ENCODE measurements at regions not wholly inside any gene's neighbourhood (a gene's known extent, or its start where the extent isn't known, plus 50 kb on each side); places are given as distances from the start of the nearest gene placed in this dataset.

DNA sequence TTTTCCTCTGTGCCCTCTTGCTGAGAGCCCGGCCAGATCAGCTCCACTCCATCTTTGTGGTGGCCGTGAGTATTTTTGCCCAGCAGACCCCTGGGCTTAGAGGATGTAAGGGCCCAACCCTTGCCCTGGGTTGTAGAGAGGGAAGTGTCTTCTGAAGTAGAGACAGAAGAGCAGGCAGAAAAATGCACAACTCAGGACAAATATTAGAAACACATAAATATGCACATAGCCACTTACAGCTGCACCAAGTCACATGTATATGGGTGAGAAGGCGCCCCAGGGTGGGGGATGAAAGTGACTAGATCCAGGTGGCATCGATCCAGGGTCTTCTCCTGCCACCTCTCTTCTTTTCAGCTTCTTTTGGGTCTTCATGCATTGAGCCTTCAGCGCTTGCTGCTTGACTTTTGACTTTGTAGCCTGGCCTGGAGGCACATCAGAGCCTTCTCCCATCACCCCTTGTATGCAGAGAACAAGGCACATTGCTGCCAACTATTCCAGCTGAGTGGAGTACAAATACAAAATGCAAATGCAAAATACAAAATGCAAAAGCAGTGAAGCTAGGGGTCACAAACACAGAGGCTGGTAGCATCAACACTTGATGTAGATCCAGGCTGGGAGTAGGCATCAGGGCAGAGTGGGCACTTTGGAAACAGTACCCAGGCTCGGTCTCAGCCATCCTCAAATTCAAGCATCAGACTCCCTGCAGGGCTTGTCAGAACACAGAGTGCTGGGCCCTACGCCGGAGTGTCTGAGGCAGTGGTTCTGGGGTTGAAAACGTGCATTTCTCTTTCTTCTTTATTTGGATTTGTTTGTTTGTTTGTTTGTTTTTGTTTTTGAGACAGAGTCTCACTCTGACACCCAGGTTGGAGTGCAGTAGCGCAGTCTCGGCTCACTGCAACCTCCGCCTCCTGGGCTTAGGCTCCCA, 133.0 kb downstream of the ASB7 start:
- no peak for DNase-seq

DNA sequence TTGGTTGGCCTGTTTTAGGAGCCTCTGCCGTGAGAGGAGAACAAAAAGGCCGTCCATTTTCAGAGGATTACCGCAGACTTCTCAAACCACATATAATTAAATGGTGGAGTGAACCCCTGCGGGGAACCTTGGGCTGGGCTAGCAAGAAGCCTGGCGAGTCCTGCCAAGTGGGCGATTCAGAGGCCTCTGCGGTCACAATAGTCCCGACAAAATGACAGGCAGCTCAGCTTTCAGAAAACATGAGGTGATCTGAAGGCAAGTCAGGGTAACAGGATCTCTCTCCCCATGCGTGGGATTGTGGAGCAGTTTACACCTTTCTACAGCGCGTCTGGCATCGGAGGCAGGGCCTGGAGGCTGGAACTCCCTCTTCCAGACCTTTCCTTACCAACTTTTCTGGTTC, 134.8 kb downstream of the ASB7 start:
- DNase-seq, result no peak

DNA sequence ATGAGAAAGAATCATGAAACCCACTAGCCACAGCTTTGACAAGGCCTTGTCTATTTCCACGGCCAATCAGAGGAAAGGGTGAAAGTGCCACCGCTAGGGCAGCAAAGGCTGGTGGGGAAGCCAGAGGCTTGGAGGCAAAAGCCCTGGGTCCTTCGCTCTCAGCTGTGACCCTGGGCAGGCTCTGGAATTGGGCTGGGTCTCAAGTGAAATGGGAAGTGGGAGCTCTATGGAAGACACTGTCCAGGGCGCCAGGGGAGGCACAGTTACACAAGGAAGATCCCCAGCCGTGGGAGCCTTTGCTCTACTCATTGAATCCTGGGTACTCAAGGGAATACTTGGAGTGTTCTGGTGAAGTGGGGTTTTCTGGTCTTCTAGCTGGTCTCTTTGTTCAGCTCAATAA, 136.2 kb downstream of the ASB7 start:
- DNase-seq, result no peak

DNA sequence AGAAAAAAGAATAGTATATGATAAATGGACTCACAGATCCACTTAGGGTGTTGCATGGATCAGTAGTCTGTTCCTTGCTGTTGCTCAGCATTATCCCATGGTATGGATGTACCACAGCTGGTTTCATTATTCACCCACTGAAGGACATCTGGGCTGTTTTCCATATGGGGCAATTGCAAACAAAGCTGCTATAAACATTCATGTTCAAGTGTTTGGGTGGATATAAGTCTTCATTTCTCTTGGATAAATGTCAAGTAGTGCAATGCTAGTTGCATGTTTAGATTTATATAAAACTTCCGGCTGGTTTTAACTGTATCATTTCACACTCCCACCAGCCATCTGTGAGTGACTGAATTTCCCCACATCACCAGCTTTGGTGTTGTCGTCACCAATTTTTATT, 137.7 kb downstream of the ASB7 start:
- DNase-seq, result no peak

DNA sequence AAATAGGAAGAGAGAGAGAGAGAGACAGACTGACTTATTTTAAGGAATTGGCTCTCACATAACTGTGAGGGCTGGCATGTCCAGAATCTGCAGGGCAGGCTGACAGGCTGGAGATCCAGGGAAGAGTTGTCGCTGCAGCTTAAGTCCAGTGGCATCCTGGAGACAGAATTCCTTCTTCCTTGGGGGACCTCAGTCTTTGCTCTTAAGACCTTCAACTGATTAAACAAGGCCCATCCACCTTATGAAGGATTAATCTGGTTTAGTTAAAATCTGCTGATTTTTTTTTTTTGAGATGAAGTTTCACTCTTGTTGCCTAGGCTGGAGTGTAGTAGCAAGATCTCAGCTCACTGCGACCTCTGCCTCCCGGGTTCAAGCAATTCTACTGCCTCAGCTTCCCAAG, 128.0 kb upstream of the ALDH1A3 start:
- no peak for DNase-seq

DNA sequence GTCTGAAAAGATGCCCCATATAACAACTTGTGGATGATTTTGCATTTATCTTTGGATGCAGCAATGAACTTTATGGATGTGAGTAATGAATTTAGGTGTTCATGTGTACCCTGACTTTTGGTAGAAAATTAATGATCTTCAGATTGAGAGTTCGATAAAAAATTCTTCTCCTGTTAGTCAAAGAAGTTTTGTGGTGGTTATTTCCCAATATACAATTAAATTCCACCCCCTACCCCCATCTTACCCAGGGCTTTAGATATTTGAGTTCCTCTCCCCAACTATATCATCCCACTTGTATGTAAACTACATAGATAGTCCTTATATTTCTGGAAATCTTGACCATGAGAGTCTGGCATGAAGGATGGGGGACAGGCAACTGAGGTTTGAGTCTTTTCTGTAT, 126.1 kb upstream of the ALDH1A3 start:
- DNase-seq, result no peak

DNA sequence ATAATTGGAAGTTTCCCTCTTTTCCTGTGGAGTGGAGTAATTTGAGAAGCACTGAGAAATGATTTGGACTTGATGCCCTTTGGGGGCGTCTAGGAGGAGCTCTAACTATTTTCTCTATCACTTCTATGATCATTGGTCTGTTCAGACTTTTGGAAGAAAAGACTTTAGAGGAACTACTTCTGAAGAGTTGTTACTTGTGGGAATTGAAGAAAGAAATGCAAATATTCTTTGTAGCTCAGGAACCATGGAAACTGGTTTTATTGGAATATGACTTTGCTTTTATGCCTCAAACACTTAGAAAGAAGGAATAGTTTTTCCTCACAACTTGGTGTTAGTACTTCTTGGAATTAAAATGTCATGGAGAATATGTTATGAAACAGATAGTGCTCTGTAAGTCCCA, 122.0 kb upstream of the ALDH1A3 start:
- no peak for DNase-seq

DNA sequence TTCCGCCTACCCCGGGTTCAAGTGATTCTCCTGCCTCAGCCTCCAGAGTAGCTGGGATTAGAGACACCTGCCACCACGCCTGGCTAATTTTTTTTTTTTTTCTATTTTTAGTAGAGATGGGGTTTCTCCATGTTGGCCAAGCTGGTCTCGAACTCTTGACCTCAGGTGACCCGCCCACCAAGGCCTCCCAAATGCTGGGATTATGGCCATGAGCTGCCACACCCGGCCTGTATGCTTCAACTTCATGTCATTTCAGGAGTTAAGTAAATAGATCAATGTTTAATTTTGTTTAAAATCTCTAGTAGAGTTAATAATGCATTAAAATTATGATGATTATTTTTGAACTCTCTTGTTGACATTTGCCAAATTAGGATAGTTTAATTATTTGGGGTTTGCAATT, 121.1 kb upstream of the ALDH1A3 start:
- DNase-seq, result no peak

DNA sequence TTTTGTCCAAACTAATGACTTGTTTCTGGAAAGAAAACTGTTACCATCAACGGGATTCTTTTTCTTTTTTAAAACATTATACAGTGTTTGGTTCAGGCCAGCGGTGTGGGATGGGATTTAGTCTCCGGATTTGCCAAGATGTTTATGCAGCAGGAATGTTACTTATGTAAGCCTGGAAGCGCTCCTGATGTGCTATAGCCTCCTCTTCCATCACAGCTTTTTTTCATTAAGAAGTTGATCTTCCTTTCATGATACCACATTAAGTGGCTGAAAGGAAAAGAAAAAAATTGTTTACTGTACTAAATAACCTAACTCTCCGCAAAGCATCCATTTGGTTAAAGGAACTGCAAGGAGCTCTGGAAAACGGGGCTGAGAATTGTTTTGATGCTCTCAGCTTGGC, 120.5 kb upstream of the ALDH1A3 start:
- no peak for DNase-seq

DNA sequence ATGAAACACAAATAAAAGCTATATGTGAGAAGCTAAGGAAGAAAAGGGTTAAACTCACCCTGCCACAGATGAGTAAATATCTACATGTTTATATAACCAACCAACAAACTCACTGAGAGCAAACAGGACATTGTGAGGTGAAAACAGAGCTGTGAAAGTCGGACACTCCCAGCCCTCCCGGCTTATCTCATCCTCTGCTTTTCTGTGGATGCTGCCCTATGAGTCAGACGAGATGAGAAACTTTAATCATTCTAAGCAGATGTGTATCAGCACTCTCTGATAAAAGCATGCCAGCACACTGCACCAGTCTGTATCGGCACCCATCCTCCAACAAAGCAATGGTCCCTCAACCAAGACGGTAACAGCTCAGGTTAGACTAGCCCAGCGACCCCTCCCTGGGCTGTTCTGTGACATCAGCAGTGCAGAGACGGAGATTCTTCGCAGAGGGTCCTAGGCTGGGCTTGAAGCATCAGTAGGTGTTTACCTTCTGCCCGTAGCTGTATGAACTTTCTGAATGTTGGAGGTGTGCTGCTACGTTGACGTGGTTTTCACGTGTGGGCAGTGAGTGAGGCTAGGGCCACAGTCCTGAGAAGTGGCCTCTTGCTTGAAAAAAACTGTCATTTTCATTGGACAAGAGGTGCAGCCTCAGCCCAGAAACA, 119.8 kb upstream of the ALDH1A3 start:
- DNase-seq, result no peak

DNA sequence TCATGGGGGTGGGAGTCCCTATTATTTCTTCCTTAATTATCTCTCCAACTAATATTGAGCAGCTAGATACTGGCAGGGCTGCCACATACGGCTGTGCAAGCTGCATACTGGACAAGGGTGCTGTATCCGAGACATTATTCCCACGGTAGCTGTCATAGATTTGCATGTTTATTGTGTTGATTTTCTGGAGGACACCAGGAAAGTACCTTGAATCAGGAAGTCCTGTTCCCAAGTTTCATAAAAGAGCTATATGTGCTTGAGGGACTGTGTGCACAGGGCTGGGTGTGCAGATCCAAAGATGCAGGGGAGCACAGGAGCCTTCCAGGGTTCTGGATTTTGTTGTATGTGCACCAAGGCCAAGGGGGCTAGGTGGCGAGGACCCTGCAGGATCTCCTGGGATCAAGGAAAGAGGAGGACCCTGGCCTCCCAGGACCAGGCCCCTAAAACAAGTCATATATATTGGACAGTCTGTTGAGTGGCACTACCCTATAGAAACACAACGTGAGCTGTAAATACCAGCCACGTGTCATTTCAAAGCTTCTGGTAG, 119.2 kb upstream of the ALDH1A3 start:
- DNase-seq, result no peak

DNA sequence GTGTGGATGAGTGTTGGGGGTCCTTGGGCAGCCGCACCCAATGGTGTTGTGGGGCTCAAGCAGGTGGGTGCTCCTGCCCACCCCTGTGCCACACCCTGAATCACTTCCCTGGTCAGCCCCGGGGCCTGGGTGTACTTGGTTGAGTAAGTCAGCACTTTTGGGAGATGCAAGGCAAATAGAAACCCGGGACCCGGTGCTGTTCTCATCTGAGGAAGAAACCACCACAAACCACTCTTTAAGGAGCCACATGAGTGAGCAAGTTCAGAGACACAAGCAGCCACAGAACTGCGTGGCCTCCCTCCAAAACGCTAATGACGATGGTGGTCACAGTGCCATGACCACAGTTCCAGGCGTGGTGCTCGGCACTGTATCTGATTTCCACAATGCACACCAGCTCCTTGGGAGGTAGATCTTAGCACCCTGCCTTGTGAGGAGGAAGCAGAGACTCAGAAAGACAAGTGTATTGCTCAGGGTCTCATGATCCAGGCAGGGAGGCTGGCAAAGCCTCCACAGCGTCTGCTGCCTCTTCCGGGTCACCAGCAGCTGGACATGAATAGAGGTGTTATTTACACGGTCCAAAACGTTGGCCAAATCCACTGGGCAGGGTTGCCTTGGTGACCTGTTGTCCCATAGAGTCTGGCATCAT, 118.2 kb upstream of the ALDH1A3 start:
- no peak for DNase-seq

DNA sequence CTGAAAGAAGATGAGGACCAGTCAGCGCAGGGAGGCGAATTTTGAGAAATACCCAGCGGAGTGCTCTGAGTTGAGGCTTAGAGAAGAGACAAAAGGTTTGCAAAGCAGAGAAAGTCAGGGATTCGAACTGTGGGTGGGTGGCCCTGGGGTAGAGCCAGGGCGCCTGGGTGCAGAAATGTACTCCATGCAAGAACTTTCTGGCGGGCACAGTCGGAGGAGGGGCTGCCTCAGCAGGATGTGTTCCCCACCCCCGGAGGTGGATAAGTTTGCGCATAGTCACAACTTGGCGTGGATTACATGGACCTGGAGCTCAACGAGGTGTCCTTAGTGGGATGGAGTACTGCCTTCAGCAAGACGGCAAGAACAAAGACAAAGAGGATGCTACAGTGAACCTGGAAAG, 117.3 kb upstream of the ALDH1A3 start:
- DNase-seq, result no peak

DNA sequence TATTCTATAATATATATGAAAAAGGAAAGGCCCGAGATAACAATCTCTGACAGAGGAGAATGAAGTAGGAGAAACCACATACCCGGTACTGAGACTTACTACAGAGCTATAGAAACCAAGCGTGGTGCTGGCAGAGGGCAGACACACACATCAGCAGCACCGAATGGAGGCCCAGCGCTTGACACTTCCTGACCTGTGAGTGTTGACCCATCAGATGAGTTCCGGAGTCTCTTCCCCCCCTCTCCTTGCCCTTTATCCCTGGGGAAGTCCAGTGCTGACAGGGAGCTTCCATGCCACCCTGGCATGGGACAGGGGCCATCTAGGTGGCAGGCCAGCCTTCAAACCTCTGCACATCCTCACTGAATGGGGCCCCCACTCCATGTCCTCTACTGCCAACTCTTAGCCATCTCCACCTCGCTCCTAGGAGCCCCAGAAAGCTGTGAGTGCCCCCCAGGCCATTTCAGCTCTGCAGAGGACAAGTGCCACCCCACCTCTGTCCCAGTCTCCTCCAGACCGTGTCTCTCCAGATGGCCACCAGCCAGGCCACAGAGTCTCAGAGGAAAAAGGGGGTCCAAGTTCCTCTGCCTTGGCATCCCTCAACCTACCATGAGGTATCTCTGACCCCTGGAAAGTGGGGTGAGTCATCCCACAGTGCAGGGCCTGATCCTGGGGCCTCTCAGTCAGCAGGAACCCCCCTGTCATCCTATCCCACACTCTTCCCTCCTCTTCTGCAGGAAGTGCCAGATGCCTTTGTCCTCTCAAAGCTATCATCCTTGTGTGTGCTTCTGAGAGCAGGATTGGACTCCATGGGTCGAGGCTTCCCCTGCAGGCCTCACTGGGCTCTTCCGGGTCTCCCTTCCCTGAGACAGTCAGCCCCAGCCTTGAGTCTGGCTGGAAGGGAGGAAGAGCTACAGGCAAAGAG, 116.5 kb upstream of the ALDH1A3 start:
- no peak for DNase-seq

DNA sequence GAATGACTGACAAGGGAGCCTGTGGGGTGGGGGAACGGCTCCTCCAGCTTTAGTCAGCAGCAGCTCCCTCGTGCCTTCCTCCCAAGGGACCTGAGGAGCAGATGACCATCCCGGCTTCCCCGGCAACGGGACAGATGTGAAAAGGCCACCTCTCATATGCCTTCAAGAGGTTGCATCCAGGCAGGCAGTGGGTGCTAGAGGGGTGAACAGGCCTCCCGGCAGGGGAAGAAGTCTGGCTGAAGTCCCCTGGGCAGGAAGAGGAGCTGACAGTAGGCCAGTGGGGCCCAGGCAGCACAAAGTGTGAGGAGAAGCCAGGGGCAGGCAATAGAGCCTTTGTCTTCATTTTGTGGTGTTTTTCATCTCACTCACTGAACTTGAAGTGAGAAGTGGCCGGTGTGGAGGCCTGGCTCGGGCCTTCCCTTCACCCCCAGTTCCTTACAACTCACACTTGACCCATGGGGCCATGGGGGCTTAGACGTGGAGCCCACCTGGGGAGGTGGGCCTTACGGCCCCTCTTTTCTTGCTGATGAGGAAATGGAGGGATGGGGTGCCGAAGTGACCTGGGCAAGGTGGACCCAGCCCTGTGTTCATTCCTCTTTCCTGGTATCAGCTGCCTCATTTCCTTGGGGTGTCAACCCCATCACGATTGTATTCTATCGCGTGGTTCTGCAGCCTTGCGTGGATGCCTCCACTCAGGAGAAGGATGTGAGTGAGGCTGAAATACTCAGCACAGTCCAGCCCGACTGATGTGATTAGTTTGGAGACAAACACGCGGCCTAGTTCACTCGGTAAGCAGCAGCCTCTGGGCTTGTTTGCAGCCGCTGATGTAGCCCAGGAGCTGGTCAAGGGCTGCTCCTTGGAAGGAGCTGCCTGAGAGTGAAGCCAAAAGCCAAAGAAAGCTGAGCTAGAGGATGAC, 115.5 kb upstream of the ALDH1A3 start:
- no peak for DNase-seq

DNA sequence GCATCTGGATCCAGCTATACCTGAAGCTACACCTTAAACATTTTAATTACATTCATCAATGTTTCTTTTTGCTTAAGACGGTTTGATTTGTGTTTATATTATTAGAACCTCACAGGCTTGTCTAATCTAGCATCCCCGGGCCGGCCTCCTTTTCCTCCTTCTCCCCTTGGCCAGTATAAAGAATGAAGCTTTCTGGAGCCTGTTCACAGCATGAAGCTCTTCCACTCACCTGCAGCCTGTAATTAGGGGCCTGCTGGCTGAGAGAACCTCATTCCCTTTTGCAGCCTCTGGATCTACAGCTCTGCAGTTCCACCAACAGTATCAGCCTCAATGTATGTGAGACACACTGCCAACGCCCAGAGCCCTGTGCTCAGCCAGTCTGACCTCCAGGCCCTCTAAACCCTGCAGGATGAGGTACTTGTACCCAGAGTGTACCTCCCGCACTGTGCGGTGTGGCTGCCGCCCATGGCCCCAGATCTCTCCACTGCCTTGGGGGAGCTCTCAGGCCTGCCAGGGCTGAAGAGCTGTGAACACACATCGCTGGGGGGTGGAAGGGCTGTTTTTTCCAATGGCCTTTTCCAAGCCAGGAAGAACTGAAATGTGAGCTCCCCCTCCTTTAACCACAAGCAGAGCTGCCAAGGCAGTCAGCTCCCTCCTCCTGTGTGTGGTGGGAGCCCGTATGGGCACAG, 114.7 kb upstream of the ALDH1A3 start:
- peak; percentile 12 to 67 for DNase-seq

DNA sequence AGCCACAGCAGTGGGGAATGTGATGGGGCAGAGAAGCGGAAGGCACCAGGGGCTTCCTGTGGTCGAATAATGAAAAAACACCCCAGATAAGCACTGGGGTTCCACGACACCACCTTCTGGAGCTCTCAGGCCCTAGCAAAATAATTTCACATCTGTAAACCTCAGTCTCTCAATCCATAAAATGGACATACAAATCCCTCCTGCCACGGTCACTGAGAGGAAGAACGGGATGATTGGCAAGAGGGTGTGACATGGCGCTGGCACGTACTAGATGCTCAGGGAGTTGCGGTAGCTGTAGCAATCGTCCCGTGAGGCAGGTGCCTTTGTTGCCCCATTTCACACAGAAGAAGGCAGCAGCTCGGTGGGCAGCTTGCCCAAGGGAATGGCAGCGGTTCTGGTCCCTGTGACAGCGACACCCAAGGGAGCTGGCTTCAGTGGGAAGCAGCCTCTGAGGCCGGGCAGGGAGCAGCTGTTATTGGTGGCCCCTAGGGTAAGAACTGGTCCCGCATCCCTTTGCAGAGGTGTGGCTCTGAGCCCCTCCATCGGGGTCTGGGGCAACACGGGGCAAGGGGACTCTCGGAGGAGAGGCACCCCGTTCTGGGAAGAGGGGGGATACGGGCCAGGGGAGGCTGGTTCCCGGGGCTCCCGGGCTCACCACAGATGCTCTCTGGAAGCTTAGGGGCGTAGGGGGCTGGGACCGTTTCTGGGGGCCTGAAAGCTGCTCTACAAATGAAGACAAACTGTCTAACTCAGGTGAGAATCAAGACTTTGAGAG, 114.0 kb upstream of the ALDH1A3 start:
- no peak for DNase-seq

DNA sequence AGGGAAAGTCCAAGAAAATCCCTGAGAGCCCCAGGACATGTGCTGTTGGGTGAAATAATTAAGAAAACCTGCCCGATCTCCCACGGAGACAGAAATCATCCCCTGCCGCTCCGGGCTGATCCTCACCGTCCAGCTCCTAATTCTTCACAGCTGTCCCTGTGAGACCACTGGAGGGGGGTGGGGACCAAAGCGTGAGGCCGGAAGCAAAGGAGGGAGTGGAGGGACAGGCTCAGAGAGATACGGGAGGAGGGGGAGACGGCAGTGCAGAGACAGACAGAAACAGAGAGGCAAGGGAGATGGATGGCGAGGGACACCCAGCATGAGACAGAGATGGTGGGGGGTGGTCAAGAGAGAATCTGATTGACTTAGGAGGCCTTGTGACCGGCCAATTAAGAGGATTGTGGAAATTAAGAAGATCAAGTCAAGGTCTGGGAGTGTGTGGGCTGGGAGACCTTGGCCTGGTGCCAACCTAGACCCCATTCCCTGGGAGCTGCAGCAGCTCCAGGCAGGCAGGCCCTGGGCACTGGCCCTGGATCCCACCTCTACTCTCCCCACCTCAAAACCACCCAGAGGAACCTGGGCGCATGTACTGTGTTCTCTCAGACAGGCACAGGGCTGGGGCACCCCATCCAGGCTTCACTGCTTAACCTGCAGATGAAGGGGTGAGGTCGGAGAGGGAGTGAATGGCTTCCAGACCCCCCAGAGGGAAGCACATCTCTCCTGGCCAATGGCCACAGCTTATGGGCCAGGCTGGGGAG, 113.2 kb upstream of the ALDH1A3 start:
- DNase-seq, result no peak
